ENCODE measurements at regions not wholly inside any gene's neighbourhood (a gene's known extent, or its start where the extent isn't known, plus 50 kb on each side); places are given as distances from the start of the nearest gene placed in this dataset.

DNA sequence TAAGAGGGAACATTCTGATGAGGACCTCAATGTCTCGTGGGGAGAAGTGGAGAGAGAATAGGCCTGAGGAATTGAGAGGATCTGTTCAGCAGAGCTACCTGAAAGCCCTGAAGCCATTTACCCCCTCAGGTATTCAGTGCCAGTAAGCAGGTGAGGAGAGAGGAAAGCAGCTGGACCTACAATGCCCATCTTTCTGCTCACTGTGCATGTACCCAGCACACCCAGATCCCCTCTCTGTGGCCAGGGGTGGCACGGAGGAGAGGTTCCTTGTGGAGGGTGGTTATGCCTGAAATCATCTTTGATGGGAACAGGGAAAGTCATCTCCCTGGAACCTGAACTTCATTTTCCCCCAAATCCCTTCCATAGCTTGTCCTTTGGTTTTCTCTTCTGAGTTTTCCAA is 277.8 kb upstream of the B3GAT1 start:
- no peak for DNase-seq (ENCODE audit: low read depth)

- no peak for DNase-seq (ENCODE audit: low read depth)
These were observed 275.5 kb upstream of the B3GAT1 start for GRCh38 chr11:134687548-134687947.

GRCh38 chr11:134686460-134687061 is 274.5 kb upstream of the B3GAT1 start:
- no peak for DNase-seq (ENCODE audit: low read depth)

DNA sequence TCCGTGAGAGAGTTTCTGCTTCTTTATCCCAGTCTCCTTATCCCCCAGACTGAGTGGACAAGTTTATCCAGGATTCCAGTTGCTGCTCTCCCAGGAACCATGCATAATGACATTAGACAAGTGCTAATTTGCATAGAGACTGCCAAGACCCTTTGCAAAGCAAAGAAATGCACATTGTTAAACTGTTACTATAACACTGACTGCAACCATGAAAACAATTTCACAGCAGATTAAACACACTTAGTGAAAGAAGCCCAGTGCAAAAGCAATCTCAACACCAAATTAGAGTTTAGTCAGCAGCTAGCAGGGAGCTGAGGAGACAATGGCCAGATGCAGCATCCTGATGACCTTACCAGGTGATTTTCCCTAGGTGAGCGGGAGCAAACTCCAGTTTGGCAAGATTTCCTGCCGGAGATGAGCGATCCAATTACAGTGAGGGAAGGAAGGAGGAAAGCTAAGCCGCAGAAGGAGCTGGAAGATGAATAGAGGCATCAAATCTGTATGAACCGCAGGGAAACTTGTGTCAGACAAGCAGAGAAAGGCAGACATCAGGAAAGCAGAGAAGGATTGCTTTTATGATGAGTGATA is 273.8 kb upstream of the B3GAT1 start:
- DNase-seq (ENCODE audit: low read depth), result no peak

- no peak for DNase-seq (ENCODE audit: low read depth)
These were observed 272.5 kb upstream of the B3GAT1 start for GRCh38 chr11:134684576-134684975.

DNA sequence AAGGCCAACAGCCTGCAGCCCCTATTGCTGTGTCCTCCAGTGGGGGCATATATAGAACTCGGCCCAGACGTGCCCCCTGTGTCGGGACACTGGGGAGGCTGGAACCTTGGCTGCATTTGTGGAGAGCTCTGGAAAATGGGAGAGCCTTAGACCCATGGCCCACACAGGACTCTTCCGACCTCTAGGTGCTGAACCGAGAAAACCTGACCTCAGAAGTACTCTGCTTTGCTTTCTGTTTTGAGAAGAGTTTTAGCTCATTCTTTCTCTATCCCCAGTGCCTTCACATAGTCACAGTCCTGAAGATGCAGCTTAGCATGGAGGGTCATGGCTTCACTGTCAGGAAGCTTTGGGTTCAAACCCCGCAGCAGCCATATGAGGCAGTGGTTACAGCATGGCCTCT is 271.8 kb upstream of the B3GAT1 start:
- no peak for DNase-seq (ENCODE audit: low read depth)

GRCh38 chr11:134682577-134682976 is 270.5 kb upstream of the B3GAT1 start:
- no peak for DNase-seq (ENCODE audit: low read depth)

DNA sequence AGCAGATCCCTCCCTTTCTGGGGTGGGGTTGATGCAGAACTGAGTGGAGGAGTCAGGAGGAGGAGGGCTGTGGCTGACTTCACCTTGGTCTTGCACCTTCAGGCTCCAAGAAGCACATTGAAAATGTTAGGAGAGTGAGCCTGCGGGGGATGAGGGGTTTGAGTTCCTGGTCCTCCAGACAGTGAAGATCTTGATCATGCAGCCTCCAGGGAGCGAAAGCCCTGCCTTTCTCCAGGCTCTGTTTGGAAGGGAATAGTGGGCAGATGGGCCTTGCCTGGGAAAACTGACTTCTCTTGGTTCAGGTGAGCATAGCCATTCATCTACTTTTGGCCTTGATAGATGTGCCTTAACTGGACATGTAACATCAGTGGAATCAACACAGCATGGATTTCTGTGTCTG is 267.6 kb upstream of the B3GAT1 start:
- DNase-seq (ENCODE audit: low read depth), result no peak

GRCh38 chr11:134678744-134679143 is 266.7 kb upstream of the B3GAT1 start:
- DNase-seq (ENCODE audit: low read depth), result no peak

DNA sequence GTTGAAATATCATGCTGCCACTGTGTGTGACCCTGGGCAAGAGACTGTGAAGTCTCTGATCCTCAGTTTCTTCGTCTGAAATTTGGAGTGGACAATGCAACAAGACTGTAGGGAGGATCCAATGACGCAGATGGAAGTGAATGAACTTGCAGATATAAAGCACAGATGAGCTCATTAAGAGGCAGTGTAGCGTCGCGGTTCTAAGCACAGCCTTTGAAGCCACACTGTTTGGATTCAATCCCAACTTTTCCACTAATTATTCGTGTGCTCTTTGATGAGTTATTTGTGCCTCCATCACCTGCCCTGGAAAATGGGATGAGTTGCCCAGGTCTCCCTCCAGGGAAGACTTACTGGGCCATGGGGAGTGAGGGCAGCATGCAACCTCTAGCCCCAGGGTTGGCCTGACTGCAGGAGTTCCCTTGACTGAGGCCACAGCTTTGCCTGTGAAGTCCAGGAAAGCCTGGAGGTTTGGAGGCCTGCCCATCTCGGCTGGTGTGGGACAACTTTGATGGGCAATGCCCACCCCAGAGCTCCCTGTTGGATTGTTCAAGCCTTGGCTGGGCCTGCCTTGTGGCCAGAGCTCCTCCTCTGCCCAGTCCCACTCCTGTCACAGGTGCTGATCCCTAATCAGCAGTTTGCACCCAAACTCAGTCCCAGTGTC is 266.0 kb upstream of the B3GAT1 start:
- no peak for DNase-seq (ENCODE audit: low read depth)

- no peak for DNase-seq (ENCODE audit: low read depth)
These were observed 265.4 kb upstream of the B3GAT1 start for GRCh38 chr11:134677397-134677822.

DNA sequence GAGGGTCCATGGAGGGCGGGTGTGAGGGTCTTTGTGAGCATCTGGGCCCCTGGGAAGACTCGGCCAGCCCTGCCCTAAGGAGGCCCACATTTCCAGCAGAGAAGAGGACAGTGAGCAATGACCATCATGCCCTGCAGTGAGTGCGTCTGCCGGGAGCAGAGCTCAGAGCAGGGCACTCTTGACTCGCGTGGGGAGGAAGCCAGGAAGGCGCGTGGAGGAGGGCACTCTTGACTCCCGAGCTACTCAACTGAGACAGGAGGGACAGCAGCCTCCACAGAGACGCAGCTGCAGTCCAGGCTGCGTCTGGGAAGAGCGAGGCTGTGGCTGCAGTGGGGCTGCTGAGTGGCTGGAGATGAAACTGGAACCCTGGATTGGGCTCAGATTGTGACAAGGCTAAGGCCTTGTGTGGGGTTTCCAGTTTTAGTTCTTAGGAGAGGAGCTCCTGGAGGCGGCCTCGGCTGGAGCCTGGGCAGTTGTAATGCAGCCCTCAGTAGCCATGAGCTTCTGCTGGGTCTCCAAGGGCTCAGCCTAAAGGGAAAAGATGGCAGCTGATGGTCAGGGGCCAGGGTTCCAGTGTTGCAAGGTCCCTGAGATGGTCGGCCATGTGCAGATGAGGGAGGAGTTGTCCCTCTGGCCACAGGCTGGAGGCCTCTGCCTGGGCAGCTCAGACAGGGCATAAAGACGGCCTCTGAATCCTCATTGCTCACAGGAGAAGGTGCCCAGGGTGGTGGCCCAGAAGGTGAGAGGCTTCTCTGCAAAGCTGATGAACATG is 264.7 kb upstream of the B3GAT1 start:
- DNase-seq (ENCODE audit: low read depth), result no peak

GRCh38 chr11:134675983-134676382 is 263.9 kb upstream of the B3GAT1 start:
- no peak for DNase-seq (ENCODE audit: low read depth)

GRCh38 chr11:134674974-134675373 is 262.9 kb upstream of the B3GAT1 start:
- DNase-seq (ENCODE audit: low read depth), result no peak

DNA sequence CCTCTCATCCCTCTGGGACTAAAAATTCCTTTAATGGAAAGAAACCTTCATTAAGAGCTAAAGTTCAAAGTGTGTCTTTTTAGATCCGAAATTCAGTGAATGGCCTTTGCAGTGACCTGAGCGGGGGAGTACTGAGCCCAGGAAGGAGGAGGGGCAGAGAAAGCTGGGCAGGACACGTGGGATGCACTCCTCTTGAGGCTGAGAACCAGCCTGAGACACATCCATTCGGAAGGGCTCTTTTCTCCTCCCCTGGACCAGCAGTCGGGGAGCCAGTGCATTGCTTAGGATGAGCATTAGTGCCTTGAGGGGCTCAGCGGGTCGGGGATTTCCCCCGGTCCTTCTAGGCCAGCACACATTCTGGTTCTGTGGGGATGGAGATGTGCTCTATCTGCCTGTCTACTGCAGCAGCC is 258.9 kb upstream of the B3GAT1 start:
- DNase-seq (ENCODE audit: low read depth), result no peak

DNA sequence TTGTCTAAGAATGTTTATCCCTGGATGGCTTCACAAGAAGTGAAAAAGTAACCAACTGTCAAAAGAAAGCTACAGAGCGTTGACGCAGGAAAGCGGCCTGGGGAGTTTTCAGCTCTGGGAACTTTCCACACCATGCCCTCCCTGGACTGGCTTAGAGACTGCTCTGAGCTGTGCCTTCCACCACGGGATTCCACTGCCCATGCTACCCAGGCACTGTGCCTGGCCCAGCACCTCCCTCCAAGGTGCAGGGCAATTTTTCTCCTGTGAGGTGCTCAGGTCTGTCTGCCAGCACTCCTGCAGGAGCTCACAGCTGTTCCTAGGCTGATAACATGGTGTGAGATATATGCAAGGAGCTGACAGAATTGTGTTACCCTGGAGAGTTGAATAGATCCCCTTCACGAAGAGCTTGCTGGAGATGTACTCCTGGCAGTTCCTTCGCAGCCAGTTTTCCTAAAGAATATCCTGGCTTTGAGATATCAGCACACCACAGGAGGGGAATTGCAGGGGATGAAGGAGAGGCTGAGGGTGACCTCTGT is 258.3 kb upstream of the B3GAT1 start:
- no peak for DNase-seq (ENCODE audit: low read depth)

DNA sequence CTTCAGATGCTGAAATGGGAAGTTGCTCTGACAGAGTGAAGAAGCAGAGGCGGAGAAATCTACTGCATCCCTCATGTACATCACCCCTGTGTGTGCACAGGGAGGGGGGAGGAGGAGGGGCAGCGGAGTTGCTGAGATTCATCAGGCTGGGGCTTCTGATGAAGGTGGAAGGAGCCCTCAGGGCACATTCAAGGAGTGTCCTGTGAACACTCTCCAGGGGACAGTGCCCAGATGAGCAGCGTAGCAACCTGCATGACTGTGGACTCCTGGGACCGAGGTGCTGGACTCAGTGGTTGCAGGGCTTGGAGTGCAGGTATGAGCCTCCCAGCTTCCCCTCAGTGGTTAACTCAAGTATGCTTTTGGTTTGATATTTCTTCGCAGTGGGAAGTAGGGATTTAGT is 257.8 kb upstream of the B3GAT1 start:
- no peak for DNase-seq (ENCODE audit: low read depth)

DNA sequence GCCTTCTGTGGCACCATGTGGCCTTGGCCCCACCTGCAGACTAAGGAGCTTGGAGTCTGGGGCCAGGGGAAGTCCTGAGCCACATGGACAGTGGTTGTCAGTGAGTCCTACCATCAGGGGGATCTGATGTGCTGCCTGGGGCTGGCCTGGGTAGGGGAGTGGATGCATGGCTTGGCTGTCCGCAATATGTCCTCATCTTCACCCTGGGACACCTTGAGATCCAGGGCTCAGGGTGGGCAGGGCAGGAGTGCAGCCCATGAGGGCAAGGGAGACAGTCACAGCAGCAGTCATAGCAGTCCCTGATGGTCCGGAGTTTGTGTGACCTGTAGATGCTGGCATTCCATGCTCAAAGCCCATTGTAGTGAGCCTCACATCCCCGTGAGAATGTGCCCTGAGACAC is 256.8 kb upstream of the B3GAT1 start:
- DNase-seq (ENCODE audit: low read depth), result no peak

DNA sequence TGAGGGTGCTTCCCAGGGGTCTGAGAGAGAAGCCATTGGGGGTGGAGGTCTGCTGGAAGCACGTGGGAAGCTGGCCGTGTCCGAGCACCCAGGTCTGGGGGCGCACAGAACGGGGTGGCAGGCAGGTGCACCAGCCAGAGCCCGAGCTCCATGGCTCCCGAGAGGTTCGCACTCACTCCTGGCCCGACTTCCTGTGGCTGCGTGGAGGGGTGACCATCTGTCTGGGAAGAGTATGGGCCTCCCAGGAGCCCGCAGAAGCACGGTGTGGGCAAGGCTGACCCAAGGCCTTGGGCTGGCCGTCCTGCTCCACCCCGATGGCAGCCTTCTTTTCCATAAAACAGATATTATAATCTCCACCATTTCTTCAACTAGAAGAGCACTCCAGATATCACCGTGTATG is 256.0 kb upstream of the B3GAT1 start:
- no peak for DNase-seq (ENCODE audit: low read depth)

GRCh38 chr11:134667505-134667904 is 255.5 kb upstream of the B3GAT1 start:
- DNase-seq (ENCODE audit: low read depth), result no peak

DNA sequence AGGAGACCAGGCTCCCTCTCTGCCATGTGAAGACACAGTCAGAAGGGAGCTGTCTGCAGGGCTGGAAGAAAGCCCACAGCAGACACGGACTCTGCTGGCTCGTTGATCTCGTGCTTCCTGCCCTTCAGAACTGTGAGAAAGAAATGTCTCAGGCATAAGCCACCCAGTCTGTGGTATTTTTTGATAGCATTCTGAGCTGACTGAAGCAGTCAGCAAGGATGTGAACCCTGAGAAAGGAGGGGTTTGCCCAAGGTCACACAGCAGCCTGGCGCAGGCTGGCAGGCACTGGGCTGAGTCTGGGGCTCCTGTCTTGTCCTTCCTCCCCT is 255.1 kb upstream of the B3GAT1 start:
- no peak for DNase-seq (ENCODE audit: low read depth)

- DNase-seq (ENCODE audit: low read depth), result no peak
These were observed 254.5 kb upstream of the B3GAT1 start for GRCh38 chr11:134666273-134667174.
